SK-MEL-5 (cell line): ENCODE measurements at regions not wholly inside any gene's neighbourhood (a gene's known extent, or its start where the extent isn't known, plus 50 kb on each side); places are given as distances from the start of the nearest gene placed in this dataset.

ENCODE experiments used
- DNase-seq: peaks from one replicate; pipeline ENCODE4 v3.0.0-alpha.2; 2016; ENCODE audit warnings: low read depth, low spot score
- in situ Hi-C: cut with HindIII; loops from 2 replicates; pipeline ENCODE4 v1.10.0; 2016; ENCODE audit warnings: low sequenced_read_pairs, high pct_unique_total_duplicates, low pct_unique_long_range_greater_than_20kb

DNA sequence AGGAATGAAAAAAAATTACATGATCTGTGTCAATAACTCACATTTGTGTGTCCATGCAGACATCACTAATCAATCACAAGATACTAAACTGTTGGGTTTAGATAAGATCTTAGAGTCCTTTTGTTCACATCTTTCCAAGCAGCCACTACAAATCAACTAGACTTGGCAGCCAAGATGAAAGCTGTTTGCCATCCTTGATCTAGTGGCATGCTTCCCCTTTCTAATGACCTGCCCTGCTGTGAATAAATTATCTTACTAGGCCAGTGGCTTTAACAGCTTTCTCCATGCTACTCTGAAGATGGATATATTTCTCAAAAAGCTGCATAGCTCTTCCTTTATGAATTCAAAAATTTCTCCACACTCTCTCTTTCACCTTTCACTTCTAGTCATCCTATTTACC is 1338.0 kb upstream of the ACVR2A start:
- DNase-seq: no peak
- in situ Hi-C loops: no loop called here

- in situ Hi-C loops: no loop called here
- no peak for DNase-seq
Measured at GRCh38 chr2:146503366-146503765, 1341.5 kb upstream of the ACVR2A start.

- DNase-seq: no peak
Measured at GRCh38 chr2:146496248-146496647, 1348.6 kb upstream of the ACVR2A start.

DNA sequence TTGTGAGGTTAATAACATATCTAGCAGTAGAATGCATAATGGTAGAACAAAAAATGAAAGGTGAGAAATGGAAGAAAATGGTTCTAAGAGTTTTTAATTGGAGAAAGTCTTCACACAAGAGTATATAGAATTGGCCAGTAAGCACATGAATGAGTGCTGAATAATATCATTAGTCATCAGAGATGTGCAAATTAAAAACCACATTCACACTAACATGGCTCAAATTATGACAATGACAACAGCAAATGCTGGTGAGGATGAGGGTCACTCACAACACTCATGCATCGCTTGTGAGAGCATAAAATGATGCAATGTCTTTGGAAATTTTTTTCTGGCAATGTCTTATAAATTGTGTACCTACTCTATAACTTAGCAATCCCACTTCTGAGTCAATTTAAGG is 1355.4 kb upstream of the ACVR2A start:
- no peak for DNase-seq
- in situ Hi-C loops: no loop called here

More at GRCh38 chr2:146496248-146496647, 1348.6 kb upstream of the ACVR2A start:
- in situ Hi-C loops: no loop called here

DNA sequence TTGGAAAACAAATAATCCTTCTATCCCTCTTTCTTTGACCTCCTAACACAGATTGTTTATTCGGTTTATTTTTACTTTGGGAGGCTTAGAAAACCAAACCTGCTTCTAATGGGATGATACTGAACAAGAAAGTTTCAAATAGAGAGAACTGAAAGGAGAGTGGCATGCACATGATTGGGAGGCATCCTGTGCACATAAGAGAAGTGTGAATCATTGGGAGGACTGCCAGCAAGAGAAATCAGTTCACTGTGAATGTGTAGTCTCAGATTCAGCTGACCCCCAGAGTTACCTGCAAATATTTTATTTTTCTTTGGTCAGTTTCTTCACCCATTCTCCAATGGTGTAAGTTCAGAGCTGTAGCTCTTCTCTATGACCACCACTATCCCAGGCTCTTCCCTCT is 1363.2 kb upstream of the ACVR2A start:
- in situ Hi-C loops: no loop called here
- DNase-seq: no peak

DNA sequence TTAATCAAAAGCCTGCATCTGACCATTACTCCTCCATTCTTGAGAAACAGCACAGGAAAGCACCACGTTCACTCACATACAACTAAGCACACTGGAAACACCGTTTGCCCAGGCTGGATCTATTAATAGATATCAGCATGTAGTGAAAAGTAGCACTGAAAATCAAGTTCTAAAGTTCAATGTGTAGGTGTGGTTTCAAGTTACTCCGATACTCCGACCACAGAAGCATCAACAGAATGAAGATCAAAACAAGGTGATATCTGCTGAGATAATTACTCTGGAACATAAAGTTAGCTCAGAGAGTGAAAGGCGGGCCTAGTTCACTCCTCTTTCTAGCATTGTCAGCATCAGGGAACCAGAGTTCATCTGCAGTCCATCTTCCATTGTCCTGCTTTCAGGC is 1367.4 kb upstream of the ACVR2A start:
- in situ Hi-C loops: no loop called here
- DNase-seq: no peak

GRCh38 chr2:146468578-146468977 is 1376.3 kb upstream of the ACVR2A start:
- in situ Hi-C loops: no loop called here

DNA sequence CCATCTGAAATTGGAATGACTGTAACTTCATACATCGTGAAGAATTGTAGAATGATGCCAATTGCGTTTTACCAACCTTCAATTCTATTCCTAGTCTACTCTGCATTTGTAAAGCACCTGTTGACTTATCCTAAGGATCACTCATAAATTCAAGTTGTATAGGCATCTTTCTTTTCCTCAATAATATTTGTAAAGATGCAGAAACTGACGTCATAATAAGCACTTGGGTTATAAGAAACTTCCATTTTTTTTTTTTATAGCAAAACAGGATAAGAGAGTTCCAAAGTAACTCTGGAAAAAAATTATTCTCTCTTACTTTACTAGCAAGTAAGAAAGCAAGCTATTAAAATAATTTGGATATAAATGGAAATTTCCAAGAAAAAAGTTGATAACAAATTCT is 1377.4 kb upstream of the ACVR2A start:
- in situ Hi-C loops: no loop called here
- no peak for DNase-seq

More at GRCh38 chr2:146468578-146468977, 1376.3 kb upstream of the ACVR2A start:
- DNase-seq: no peak

- DNase-seq: no peak
- in situ Hi-C loops: no loop called here
Measured at GRCh38 chr2:146465460-146465859, 1379.4 kb upstream of the ACVR2A start.

- in situ Hi-C loops: no loop called here
- no peak for DNase-seq
Measured at GRCh38 chr2:146461068-146461467, 1383.8 kb upstream of the ACVR2A start.

- no peak for DNase-seq
- in situ Hi-C loops: no loop called here
Measured at GRCh38 chr2:146458585-146458984, 1386.2 kb upstream of the ACVR2A start.

DNA sequence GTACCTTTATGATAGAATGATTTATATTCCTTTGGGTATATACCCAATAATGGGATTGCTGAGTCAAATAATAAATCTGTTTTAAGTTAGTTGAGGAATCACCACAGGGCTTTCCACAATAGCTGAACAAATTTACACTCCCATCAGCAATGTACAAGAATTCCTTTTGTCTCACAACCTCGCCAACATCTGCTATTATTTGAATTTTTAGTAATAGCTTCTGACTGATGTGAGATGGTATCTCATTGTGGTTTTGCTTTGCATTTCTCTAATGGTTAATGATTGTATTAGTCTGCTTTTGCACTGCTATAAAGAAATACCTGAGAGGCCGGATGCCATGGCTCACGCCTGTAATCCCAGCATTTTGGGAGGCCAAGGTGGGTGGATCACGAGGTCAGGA is 1387.6 kb upstream of the ACVR2A start:
- no peak for DNase-seq
- in situ Hi-C loops: no loop called here

- DNase-seq: no peak
- in situ Hi-C loops: no loop called here
Measured at GRCh38 chr2:146455325-146455724, 1389.5 kb upstream of the ACVR2A start.

GRCh38 chr2:146451972-146452371 is 1392.9 kb upstream of the ACVR2A start:
- in situ Hi-C loops: no loop called here
- DNase-seq: no peak

- in situ Hi-C loops: no loop called here
- DNase-seq: no peak
Measured at GRCh38 chr2:146450131-146450530, 1394.7 kb upstream of the ACVR2A start.

- in situ Hi-C loops: no loop called here
- DNase-seq: no peak
Measured at GRCh38 chr2:146444987-146445386, 1399.8 kb upstream of the ACVR2A start.

- in situ Hi-C loops: no loop called here
- no peak for DNase-seq
Measured at GRCh38 chr2:146444085-146444484, 1400.7 kb upstream of the ACVR2A start.

DNA sequence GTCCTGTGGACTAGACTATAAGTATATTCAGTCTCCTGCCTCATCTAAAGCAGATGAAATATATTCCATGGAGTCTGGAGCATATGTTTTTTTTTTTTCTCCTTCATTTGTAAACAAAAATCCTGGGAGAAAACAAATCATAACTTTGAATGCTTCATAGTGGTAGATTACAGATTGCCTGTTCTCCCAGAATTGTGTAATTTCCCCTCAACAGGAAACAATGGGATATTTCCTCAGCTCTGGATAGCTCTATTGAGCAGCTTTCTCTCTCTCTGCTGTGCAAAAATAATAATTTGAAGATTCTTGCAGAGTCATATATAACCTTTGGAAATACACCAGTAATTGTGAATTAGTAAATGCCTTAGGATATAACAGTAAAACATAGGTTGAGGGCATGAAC is 1406.6 kb upstream of the ACVR2A start:
- in situ Hi-C loops: no loop called here
- no peak for DNase-seq

- DNase-seq: no peak
Measured at GRCh38 chr2:146437712-146438111, 1407.1 kb upstream of the ACVR2A start.

DNA sequence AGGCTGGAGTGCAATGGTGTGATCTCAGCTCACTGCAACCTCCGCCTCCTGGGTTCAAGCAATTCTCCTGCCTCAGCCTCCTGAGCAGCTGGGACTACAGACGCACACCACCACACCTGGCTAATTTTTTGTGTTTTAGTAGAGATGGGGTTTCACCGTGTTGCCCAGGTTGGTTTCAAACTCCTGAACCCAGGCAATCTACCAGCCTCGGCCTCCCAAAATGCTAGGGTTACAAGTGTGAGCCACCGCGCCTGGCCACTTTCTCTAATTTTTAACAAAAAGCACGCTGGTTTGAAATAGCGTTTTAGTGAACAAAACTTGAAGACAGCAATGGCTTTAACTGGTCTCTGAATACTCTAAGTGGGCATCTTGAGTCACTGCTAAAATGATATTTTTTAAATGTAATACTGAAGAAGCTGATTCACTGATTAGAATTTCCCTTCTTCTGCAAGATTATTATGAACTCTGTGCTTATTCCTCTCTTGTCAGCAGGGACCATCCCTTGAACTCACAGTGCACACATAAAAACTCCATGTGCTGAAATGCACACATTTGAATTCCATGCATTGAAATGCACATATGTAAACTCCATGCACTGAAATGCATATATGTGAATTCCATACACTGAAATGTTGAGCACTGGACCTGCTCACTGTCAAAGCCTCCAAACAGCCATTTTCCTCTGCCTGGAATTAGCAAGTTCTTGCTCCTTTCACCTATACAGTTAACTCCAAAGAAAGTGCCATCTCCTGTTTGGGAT is 1411.5 kb upstream of the ACVR2A start:
- in situ Hi-C loops: no loop called here
- DNase-seq: no peak

More at GRCh38 chr2:146437712-146438111, 1407.1 kb upstream of the ACVR2A start:
- in situ Hi-C loops: no loop called here
